Keratinocyte (primary cell): ENCODE measurements at regions not wholly inside any gene's neighbourhood (a gene's known extent, or its start where the extent isn't known, plus 50 kb on each side); places are given as distances from the start of the nearest gene placed in this dataset.

Experiments
- CTCF ChIP-seq, 3 experiments: IDR thresholded peaks in 1 of 3; conservative IDR thresholded peaks in 1 of 3; optimal IDR thresholded peaks in 1 of 3; 2 replicates in 2 of 3; 3 replicates in 1 of 3; pipeline versions ENCODE3 to v1.5.1; 2011; ENCODE audit warnings: low read length in 3 of 3, mild to moderate bottlenecking in 3 of 3, moderate library complexity in 2 of 3, control low read depth in 1 of 3, inconsistent platforms in 1 of 3; ENCODE audit not compliant: insufficient read depth in 2 of 3; ENCODE audit errors: extremely low read depth in 1 of 3
- EZH2 ChIP-seq: IDR thresholded peaks from one replicate; pipeline ENCODE4 v1.6.1; 2012; ENCODE audit warnings: inconsistent platforms, mild to moderate bottlenecking, low read length, moderate library complexity

GRCh38 chr4:38415682-38416081 lies 248.3 kb upstream of the KLF3 start:
- no peak for TF ChIP-seq CTCF (optimal IDR thresholded peaks at IDR 0.05 in 1 of 3, IDR thresholded peaks at IDR 0.05 in 1 of 3, conservative IDR thresholded peaks at IDR 0.05 in 1 of 3; ENCODE audit: extremely low read depth in 1 of 3, insufficient read depth in 2 of 3, low read length in 3 of 3)
- no peak for TF ChIP-seq EZH2
